ENCODE measurements at regions not wholly inside any gene's neighbourhood (a gene's known extent, or its start where the extent isn't known, plus 50 kb on each side); places are given as distances from the start of the nearest gene placed in this dataset.

- H3K9me3 ChIP-seq (ENCODE audit: control insufficient read depth in 1 of 2, insufficient read depth in 1 of 2, low read depth in 1 of 2, low read length in 2 of 2), result no peaks in the 10 kb centered on the region
- no peak overlapping the region for H3K27ac ChIP-seq (ENCODE audit: low read depth, low read length)
- H3K27me3 ChIP-seq (ENCODE audit: insufficient read depth, low read length), result no peaks in the 10 kb centered on the region
- H3K4me3 ChIP-seq (replicated peaks in 1 of 2; ENCODE audit: low read depth in 1 of 2, low read length in 2 of 2), result no peak overlapping the region
- CTCF ChIA-PET, result no interaction called here
- ATAC-seq (no peak), DNase-seq (ENCODE audit: low read depth, low spot score) (no peak)
- POLR2A ChIA-PET, result no interaction called here
- no peaks in the 10 kb centered on the region for H3K79me2 ChIP-seq (ENCODE audit: insufficient read depth, low read length)
- no peak overlapping the region for H3K4me2 ChIP-seq (ENCODE audit: low read length)
- no peaks in the 10 kb centered on the region for H4K20me1 ChIP-seq (ENCODE audit: insufficient read depth)
- no peaks in the 10 kb centered on the region for H3K9me2 ChIP-seq (ENCODE audit: insufficient read depth)
- H3K36me3 ChIP-seq (ENCODE audit: control insufficient read depth in 1 of 2, insufficient read depth in 2 of 2, low read length in 2 of 2), result no peaks in the 10 kb centered on the region
- no peaks in the 10 kb centered on the region for H3K4me1 ChIP-seq (ENCODE audit: control insufficient read depth in 1 of 2, insufficient read depth in 2 of 2, low read length in 2 of 2)
- RAD21 ChIA-PET (ENCODE audit: low non-redundant PET in 1 of 2, low total read pairs in 2 of 2, uncharacterized antibody in 2 of 2, unreplicated experiment in 2 of 2), result no interaction called here
- intact Hi-C loops (cut with micrococcal nuclease), result no loop called here
- no peak overlapping the region for H2AFZ ChIP-seq (ENCODE audit: low read depth, low read length, poor library complexity, severe bottlenecking)
- TF ChIP-seq ATF3 (IDR thresholded peaks at IDR 0.05), result no peak
- no peak for TF ChIP-seq JUND (IDR thresholded peaks at IDR 0.05)
- TF ChIP-seq EZH2phosphoT487 (IDR thresholded peaks at IDR 0.05; ENCODE audit: borderline replicate concordance), result no peak
- no peak for TF ChIP-seq YY1 (IDR thresholded peaks at IDR 0.05; ENCODE audit: extremely low read depth, insufficient replicate concordance, low read depth, low read length)
- no peak for TF ChIP-seq SRF (IDR thresholded peaks at IDR 0.05; ENCODE audit: low read depth)
- TF ChIP-seq EZH2 (IDR thresholded peaks at IDR 0.05), result no peak
- no peak for TF ChIP-seq EGR1 (IDR thresholded peaks at IDR 0.05; ENCODE audit: low read depth)
- TF ChIP-seq CEBPB (IDR thresholded peaks at IDR 0.05; ENCODE audit: low read depth), result no peak
- no peak for TF ChIP-seq ZFX (IDR thresholded peaks at IDR 0.05)
- BruUV-seq (replicated peaks), result no TSS peak
- no peak overlapping the region for H3K9ac ChIP-seq (ENCODE audit: low read length)
These were observed 645.9 kb downstream of the OTOL1 start for GRCh38 chr3:162142511-162142910.

GRCh38 chr3:162143180-162143579 lies 646.6 kb downstream of the OTOL1 start:
- no peaks in the 10 kb centered on the region for H3K4me1 ChIP-seq (ENCODE audit: control insufficient read depth in 1 of 2, insufficient read depth in 2 of 2, low read length in 2 of 2)
- ChIA-PET CTCF (no interaction called here), POLR2A (no interaction called here), RAD21 (ENCODE audit: low non-redundant PET in 1 of 2, low total read pairs in 2 of 2, uncharacterized antibody in 2 of 2, unreplicated experiment in 2 of 2) (no interaction called here)
- ATAC-seq (no peak), DNase-seq (ENCODE audit: low read depth, low spot score) (no peak)
- no peaks in the 10 kb centered on the region for H3K36me3 ChIP-seq (ENCODE audit: control insufficient read depth in 1 of 2, insufficient read depth in 2 of 2, low read length in 2 of 2)
- H3K79me2 ChIP-seq (ENCODE audit: insufficient read depth, low read length), result no peaks in the 10 kb centered on the region
- intact Hi-C loops (cut with micrococcal nuclease), result no loop called here
- no peak overlapping the region for H2AFZ ChIP-seq (ENCODE audit: low read depth, low read length, poor library complexity, severe bottlenecking)
- no peak overlapping the region for H3K27ac ChIP-seq (ENCODE audit: low read depth, low read length)
- BruUV-seq (replicated peaks), result no TSS peak
- H3K9me2 ChIP-seq (ENCODE audit: insufficient read depth), result no peaks in the 10 kb centered on the region
- no peaks in the 10 kb centered on the region for H3K27me3 ChIP-seq (ENCODE audit: insufficient read depth, low read length)
- no peaks in the 10 kb centered on the region for H3K9me3 ChIP-seq (ENCODE audit: control insufficient read depth in 1 of 2, insufficient read depth in 1 of 2, low read depth in 1 of 2, low read length in 2 of 2)
- TF ChIP-seq EZH2phosphoT487 (IDR thresholded peaks at IDR 0.05; ENCODE audit: borderline replicate concordance) (no peak), SP1 (IDR thresholded peaks at IDR 0.05; ENCODE audit: low read depth) (no peak), EZH2 (IDR thresholded peaks at IDR 0.05) (no peak), CTCF (IDR thresholded peaks at IDR 0.05 in 2 of 3, conservative IDR thresholded peaks at IDR 0.05 in 1 of 3; ENCODE audit: borderline replicate concordance in 1 of 3, insufficient read depth in 1 of 3, low read depth in 2 of 3, low read length in 2 of 3) (no peak), ZFX (IDR thresholded peaks at IDR 0.05) (no peak), ZBTB33 (IDR thresholded peaks at IDR 0.05; ENCODE audit: extremely low read depth, insufficient replicate concordance, low read length) (no peak), JUND (IDR thresholded peaks at IDR 0.05) (no peak), ZNF274 (IDR thresholded peaks at IDR 0.05; ENCODE audit: low read depth, low read length) (no peak)
- no peaks in the 10 kb centered on the region for H4K20me1 ChIP-seq (ENCODE audit: insufficient read depth)
- no peak overlapping the region for H3K4me3 ChIP-seq (replicated peaks in 1 of 2; ENCODE audit: low read depth in 1 of 2, low read length in 2 of 2)
- H3K4me2 ChIP-seq (ENCODE audit: low read length), result no peak overlapping the region
- H3K9ac ChIP-seq (ENCODE audit: low read length), result no peak overlapping the region

All from HCT116 (cell line).